Activated T-cell treated with anti-CD3 and anti-CD28 coated beads for 24 hours (primary cell): ENCODE measurements at regions not wholly inside any gene's neighbourhood (a gene's known extent, or its start where the extent isn't known, plus 50 kb on each side); places are given as distances from the start of the nearest gene placed in this dataset.

Experiments used
- DNase-seq: peaks from one replicate; pipeline ENCODE4 v3.0.0-alpha.2; 2020; ENCODE audit warnings: low read depth

- no peak for DNase-seq
Observed at GRCh38 chr18:24736662-24737330, 276.4 kb downstream of the HRH4 start.

- DNase-seq: no peak
Observed at GRCh38 chr18:24740829-24741228, 280.4 kb downstream of the HRH4 start.

GRCh38 chr18:24741321-24741720 lies 280.9 kb downstream of the HRH4 start:
- no peak for DNase-seq

GRCh38 chr18:24741965-24742724 lies 281.7 kb downstream of the HRH4 start:
- DNase-seq: no peak

GRCh38 chr18:24754583-24755253 lies 294.3 kb downstream of the HRH4 start:
- DNase-seq: no peak

GRCh38 chr18:24756385-24756784 lies 295.9 kb downstream of the HRH4 start:
- no peak for DNase-seq

- no peak for DNase-seq
Observed at GRCh38 chr18:24757134-24757533, 296.7 kb downstream of the HRH4 start.

- DNase-seq: no peak
Observed at GRCh38 chr18:24761765-24762164, 301.3 kb downstream of the HRH4 start.

GRCh38 chr18:24762511-24762910 lies 302.1 kb downstream of the HRH4 start:
- DNase-seq: no peak

GRCh38 chr18:24763765-24764513 lies 303.5 kb downstream of the HRH4 start:
- DNase-seq: no peak

GRCh38 chr18:24764766-24765165 lies 304.3 kb downstream of the HRH4 start:
- DNase-seq: no peak

GRCh38 chr18:24766376-24766775 lies 305.9 kb downstream of the HRH4 start:
- no peak for DNase-seq

- DNase-seq: no peak
Observed at GRCh38 chr18:24770311-24771024, 310.0 kb downstream of the HRH4 start.

- DNase-seq: no peak
Observed at GRCh38 chr18:24771300-24771699, 310.9 kb downstream of the HRH4 start.

GRCh38 chr18:24773101-24773500 lies 312.7 kb downstream of the HRH4 start:
- DNase-seq: no peak

GRCh38 chr18:24776019-24776418 lies 315.6 kb downstream of the HRH4 start:
- DNase-seq: no peak

- no peak for DNase-seq
Observed at GRCh38 chr18:24778810-24779418, 318.5 kb downstream of the HRH4 start.

GRCh38 chr18:24782566-24782965 lies 322.1 kb downstream of the HRH4 start:
- DNase-seq: no peak

- no peak for DNase-seq
Observed at GRCh38 chr18:24785019-24785418, 324.6 kb downstream of the HRH4 start.

- no peak for DNase-seq
Observed at GRCh38 chr18:24786027-24786426, 325.6 kb downstream of the HRH4 start.

- no peak for DNase-seq
Observed at GRCh38 chr18:24790347-24790746, 329.9 kb downstream of the HRH4 start.
